Esophagus squamous epithelium (tissue), 4 donors: ENCODE measurements at regions not wholly inside any gene's neighbourhood (a gene's known extent, or its start where the extent isn't known, plus 50 kb on each side); places are given as distances from the start of the nearest gene placed in this dataset.

Source experiments
- POLR2A ChIP-seq, 4 donors: fragments of 450-650 bp; IDR thresholded peaks; one replicate each; pipeline ENCODE4 v1.6.1; 2017; ENCODE audit warnings: antibody characterized with exemption in 4 of 4, mild to moderate bottlenecking in 4 of 4, moderate library complexity in 3 of 4
- TF ChIP-seq, protein P1 (sequence below), 6 experiments: fragments of 450-650 bp in 4 of 6; fragments of 200-600 bp in 2 of 6; sonication (generic) in 2 of 6; IDR thresholded peaks; one replicate each; pipeline ENCODE4 v1.5.1; 2016 to 2019; ENCODE audit warnings: antibody characterized with exemption in 6 of 6, mild to moderate bottlenecking in 4 of 6, moderate library complexity in 4 of 6

GRCh38 chrX:5746231-5746630 lies 482.4 kb downstream of the NLGN4X start:
- TF ChIP-seq, protein P1, sequence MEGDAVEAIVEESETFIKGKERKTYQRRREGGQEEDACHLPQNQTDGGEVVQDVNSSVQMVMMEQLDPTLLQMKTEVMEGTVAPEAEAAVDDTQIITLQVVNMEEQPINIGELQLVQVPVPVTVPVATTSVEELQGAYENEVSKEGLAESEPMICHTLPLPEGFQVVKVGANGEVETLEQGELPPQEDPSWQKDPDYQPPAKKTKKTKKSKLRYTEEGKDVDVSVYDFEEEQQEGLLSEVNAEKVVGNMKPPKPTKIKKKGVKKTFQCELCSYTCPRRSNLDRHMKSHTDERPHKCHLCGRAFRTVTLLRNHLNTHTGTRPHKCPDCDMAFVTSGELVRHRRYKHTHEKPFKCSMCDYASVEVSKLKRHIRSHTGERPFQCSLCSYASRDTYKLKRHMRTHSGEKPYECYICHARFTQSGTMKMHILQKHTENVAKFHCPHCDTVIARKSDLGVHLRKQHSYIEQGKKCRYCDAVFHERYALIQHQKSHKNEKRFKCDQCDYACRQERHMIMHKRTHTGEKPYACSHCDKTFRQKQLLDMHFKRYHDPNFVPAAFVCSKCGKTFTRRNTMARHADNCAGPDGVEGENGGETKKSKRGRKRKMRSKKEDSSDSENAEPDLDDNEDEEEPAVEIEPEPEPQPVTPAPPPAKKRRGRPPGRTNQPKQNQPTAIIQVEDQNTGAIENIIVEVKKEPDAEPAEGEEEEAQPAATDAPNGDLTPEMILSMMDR (IDR thresholded peaks at IDR 0.05), result no peak
- no peak for TF ChIP-seq POLR2A (IDR thresholded peaks at IDR 0.05)
